Left colon (tissue), 2 donors: ENCODE measurements at regions not wholly inside any gene's neighbourhood (a gene's known extent, or its start where the extent isn't known, plus 50 kb on each side); places are given as distances from the start of the nearest gene placed in this dataset.

Experiments
- ATAC-seq: fragments of 200-7000 bp; cut with Tn5 transposase; one replicate; pipeline ENCODE4 v1.9.1; 2020; ENCODE audit warnings: mild to moderate bottlenecking, moderate library complexity
- DNase-seq, 2 donors: peaks; one replicate each; pipeline ENCODE4 v3.0.0-alpha.2; 2020
- intact Hi-C, 2 donors: fragments of 100-400 bp; cut with DNase I in 1 of 2; cut with micrococcal nuclease in 1 of 2; formaldehyde crosslinking; loops; one replicate each; pipeline versions ENCODE4 v1.11.2 to v1.14.0; 2022; cut with DNase I, micrococcal nuclease
- donor health status: DM: no; HTN: no; CAD: no.
- donor health status: DM: yes; HTN: yes; CAD: no.

DNA sequence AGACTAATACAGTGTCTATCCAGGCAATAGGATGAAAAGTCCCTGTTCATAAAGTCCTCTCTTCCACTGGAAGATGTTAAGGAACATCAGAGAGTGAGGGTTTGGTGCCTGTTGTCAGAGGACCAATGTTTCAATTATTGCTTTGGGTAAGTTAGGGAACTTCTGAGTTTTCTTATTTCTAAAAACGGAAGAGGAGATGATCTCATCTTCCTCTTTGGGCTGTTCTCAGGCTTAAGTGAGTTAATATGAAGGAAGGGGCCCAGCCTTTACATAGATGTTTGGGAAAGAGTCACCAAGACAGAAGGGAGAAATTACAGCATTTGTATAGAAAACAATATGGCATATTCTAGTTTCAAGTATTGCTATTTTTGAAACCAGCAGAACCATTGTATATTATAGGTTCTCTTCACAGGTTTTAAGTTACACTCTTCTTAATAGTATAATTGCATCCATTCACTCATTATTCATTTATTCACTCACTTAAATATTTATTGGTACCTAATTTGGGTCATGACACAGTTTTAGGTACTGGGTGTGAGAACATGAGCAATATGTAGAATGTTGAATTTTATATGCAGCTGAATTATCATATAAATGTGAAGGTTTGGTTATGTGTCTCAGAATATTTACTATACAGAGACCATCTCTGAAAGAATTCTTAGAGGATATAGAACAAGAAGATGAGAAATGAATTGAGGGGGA is 68.5 kb upstream of the LRIG3 start:
- intact Hi-C loops: no loop called here
- DNase-seq: no peak
- no peak for ATAC-seq

DNA sequence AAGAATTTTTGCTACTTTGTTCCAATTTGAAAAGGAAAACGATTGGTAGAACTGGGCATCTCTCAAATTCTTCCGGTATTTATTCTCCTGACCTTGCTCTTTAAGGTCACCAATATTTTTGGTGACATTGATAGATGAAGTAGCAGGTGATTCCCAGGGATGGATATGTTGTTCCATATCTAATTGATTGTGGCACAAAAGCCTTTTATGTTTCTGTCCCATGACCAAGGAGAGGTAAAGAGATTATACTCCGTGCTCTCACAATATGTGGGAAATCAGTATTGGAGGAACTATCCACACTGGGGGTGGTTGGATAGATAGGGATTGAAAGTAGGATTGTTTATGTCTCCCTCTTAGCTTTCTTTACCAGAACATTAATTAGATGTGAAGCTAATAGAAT is 61.7 kb upstream of the LRIG3 start:
- ATAC-seq: no peak
- DNase-seq: no peak
- intact Hi-C loops: no loop called here

DNA sequence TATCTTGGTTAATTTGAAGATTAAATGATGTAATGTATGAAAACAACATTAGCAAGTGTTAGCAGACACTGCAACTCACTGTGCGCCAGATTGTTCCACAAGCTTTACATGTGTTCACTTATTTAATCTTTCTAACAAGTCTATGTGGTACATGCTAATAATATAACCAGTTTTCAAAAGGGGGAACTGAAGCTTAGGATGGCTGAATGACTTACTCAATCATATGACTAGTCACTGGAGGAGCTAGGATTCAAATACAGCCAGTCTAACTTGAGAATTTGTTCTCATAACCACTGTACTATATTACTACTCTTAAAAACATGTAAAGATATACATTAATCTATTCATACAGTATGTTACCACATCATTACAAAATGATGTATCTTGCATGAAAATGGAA is 60.5 kb upstream of the LRIG3 start:
- no peak for ATAC-seq
- DNase-seq: no peak
- intact Hi-C loops: no loop called here

DNA sequence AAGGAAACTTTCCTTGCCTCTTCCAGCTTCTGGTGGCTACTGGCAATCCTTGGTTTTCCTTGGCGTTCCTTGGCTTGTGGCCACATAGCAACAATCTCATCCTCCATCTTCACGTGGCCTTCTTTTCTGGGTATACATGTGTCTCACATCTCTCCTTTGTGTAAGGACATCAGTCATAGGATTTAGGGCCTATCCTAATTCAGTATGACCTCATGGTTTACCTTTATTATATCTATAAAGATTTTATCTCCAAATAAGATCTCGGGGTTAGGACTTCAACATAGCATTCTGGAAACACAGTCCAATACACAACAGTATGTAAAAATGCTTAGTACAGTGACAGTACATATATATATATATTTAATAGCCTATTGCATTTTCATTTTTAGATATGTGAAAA is 58.4 kb upstream of the LRIG3 start:
- intact Hi-C loops: no loop called here
- DNase-seq (no peak), ATAC-seq (peak; percentile 64)

DNA sequence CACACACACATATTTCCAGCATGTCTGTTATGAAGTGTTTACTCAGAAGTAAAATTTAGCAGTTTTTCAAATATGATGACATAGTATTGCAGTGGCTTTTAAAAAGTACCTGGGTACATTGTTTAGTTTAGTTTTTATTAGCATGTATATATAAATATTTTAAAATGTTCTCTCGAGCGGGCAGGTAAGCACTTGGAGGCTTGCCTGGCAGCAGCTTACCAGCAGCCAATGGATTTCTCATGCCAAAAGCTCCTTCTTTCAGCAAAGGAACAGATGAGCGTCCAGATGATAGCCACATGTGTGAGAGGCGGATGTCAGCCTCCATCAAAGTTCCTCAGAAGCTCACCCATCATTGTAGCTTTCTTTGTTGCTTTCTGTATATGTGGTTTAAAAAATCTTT is 57.2 kb upstream of the LRIG3 start:
- intact Hi-C loops: no loop called here

DNA sequence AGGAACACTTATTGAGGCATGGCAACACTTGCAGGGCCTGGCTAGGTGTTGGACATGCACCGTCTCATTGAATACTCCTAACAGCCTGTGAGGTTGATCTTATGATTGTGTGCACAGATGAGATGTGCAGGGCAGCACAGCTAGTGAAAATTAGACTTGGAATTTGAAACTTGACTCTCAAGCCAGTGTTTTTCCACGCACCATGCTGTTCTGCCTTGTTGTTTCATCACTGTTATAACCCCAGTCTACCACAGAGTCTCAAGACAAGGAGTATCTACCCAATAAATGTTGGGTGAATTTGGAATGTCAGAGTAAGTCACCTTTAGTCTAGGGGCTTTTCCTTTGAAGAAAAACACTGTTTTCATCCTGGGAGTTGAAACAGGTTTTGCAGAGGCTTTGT is 55.8 kb upstream of the LRIG3 start:
- intact Hi-C loops: no loop called here
- no peak for DNase-seq
- ATAC-seq: no peak

More for the DNA sequence above, 57.2 kb upstream of the LRIG3 start:
- no peak for DNase-seq
- no peak for ATAC-seq
